HCT116 (cell line): ENCODE measurements at regions not wholly inside any gene's neighbourhood (a gene's known extent, or its start where the extent isn't known, plus 50 kb on each side); places are given as distances from the start of the nearest gene placed in this dataset.

Experiments used
- ATAC-seq: fragments of 200-7000 bp; cut with Tn5 transposase; 2 replicates; pipeline ENCODE4 v1.9.1; 2020; ENCODE audit warnings: mild to moderate bottlenecking, moderate library complexity
- BruUV-seq: library from RNA; stranded (reverse); fragments of 400-500 nt; replicated peaks from 2 replicates; lab custom pipeline; 2021; lab: Mats Ljungman, UMichigan
- CTCF ChIA-PET: fragments of 300-600 bp; sonication (Branson Sonifier 250); formaldehyde crosslinking; loops from one replicate; lab custom pipeline; 2021; ENCODE audit warnings: antibody characterized with exemption; lab: Charles Lee
- POLR2A ChIA-PET: fragments of 300-600, 350-600 bp; sonication (Branson Sonifier 250); formaldehyde crosslinking; loops from one replicate; lab custom pipeline; 2021; ENCODE audit warnings: antibody characterized with exemption; lab: Charles Lee
- RAD21 ChIA-PET, 2 experiments: fragments of 300-600 bp; sonication (Branson Sonifier 250); formaldehyde crosslinking; loops; one replicate each; lab custom pipeline; 2023; ENCODE audit warnings: low total read pairs in 2 of 2; ENCODE audit not compliant: uncharacterized antibody in 2 of 2, unreplicated experiment in 2 of 2, low non-redundant PET in 1 of 2; lab: Charles Lee
- DNase-seq: peaks from one replicate; pipeline ENCODE4 v3.0.0-alpha.2; 2010; ENCODE audit warnings: low read depth, low spot score
- H2AFZ ChIP-seq: fragments of 200-600 bp; shearing (Covaris generic), sonication (generic); 2 replicates; pipeline ENCODE4 v1.6.1; 2017; ENCODE audit warnings: low read depth, mixed run types, mixed read lengths, antibody characterized with exemption, low read length; ENCODE audit not compliant: poor library complexity, severe bottlenecking
- H3K27ac ChIP-seq: 2 replicates; pipeline ENCODE4 v1.5.1; 2012; ENCODE audit warnings: low read depth, low read length
- H3K27me3 ChIP-seq: fragments of 200-600 bp; sonication (generic); 2 replicates; pipeline ENCODE4 v1.6.1; 2016; ENCODE audit warnings: mixed run types, low read length, mixed read lengths; ENCODE audit not compliant: insufficient read depth
- H3K36me3 ChIP-seq, 2 experiments: fragments of 200-500 bp in 1 of 2; fragments of 200-600 bp in 1 of 2; sonication (Bioruptor generic) in 1 of 2; sonication (generic) in 1 of 2; 2 replicates each; pipeline versions ENCODE4 v1.5.1 to v1.6.1; 2014 to 2016; ENCODE audit warnings: low read length in 2 of 2, inconsistent platforms in 1 of 2, mixed read lengths in 1 of 2, mixed run types in 1 of 2; ENCODE audit not compliant: insufficient read depth in 2 of 2, control insufficient read depth in 1 of 2
- H3K4me1 ChIP-seq, 2 experiments: fragments of 200-600 bp in 1 of 2; sonication (generic) in 1 of 2; 2 replicates each; pipeline versions ENCODE4 v1.5.1 to v1.6.1; 2012 to 2017; ENCODE audit warnings: low read length in 2 of 2, inconsistent platforms in 1 of 2, mild to moderate bottlenecking in 1 of 2, mixed read lengths in 1 of 2, mixed run types in 1 of 2, moderate library complexity in 1 of 2; ENCODE audit not compliant: insufficient read depth in 2 of 2, control insufficient read depth in 1 of 2
- H3K4me2 ChIP-seq: fragments of 200-600 bp; sonication (generic); 2 replicates; pipeline ENCODE4 v1.6.1; 2017; ENCODE audit warnings: mixed run types, low read length, mixed read lengths
- H3K4me3 ChIP-seq, 2 experiments: fragments of 200-600 bp in 1 of 2; sonication (generic) in 1 of 2; replicated peaks in 1 of 2; 2 replicates each; pipeline ENCODE4 v1.5.1; 2011 to 2016; ENCODE audit warnings: low read length in 2 of 2, control low read depth in 1 of 2, low read depth in 1 of 2, mild to moderate bottlenecking in 1 of 2, mixed read lengths in 1 of 2, mixed run types in 1 of 2
- H3K79me2 ChIP-seq: fragments of 200-600 bp; sonication (generic); 2 replicates; pipeline ENCODE4 v1.6.1; 2017; ENCODE audit warnings: mild to moderate bottlenecking, mixed run types, low read length, moderate library complexity, mixed read lengths; ENCODE audit not compliant: insufficient read depth
- H3K9ac ChIP-seq: fragments of 200-600 bp; sonication (generic); 2 replicates; pipeline ENCODE4 v1.6.1; 2016; ENCODE audit warnings: low read length, mixed read lengths
- H3K9me2 ChIP-seq: fragments of 200-600 bp; sonication (generic), shearing (Covaris generic); 2 replicates; pipeline ENCODE4 v1.6.1; 2017; ENCODE audit warnings: mixed run types, mild to moderate bottlenecking, moderate library complexity; ENCODE audit not compliant: insufficient read depth
- H3K9me3 ChIP-seq, 2 experiments: fragments of 200-500 bp in 1 of 2; fragments of 200-600 bp in 1 of 2; sonication (Bioruptor generic) in 1 of 2; sonication (generic) in 1 of 2; 2 replicates each; pipeline ENCODE4 v1.6.1; 2014 to 2017; ENCODE audit warnings: low read length in 2 of 2, mixed read lengths in 2 of 2, inconsistent platforms in 1 of 2, low read depth in 1 of 2, mild to moderate bottlenecking in 1 of 2, mixed run types in 1 of 2, moderate library complexity in 1 of 2; ENCODE audit not compliant: control insufficient read depth in 1 of 2, insufficient read depth in 1 of 2
- H4K20me1 ChIP-seq: fragments of 200-600 bp; sonication (generic), shearing (Covaris generic); 2 replicates; pipeline ENCODE4 v1.6.1; 2017; ENCODE audit warnings: mixed run types, mild to moderate bottlenecking, moderate library complexity; ENCODE audit not compliant: insufficient read depth
- ATF3 ChIP-seq: IDR thresholded peaks from 2 replicates; pipeline ENCODE4 v1.6.1; 2012
- CEBPB ChIP-seq: IDR thresholded peaks from 2 replicates; pipeline ENCODE4 v1.6.1; 2012; ENCODE audit warnings: low read depth
- CTCF ChIP-seq, 3 experiments: fragments of 200-600 bp in 1 of 3; sonication (generic) in 1 of 3; IDR thresholded peaks in 2 of 3; conservative IDR thresholded peaks in 1 of 3; 2 replicates each; pipeline ENCODE4 v1.5.1; 2012 to 2017; ENCODE audit warnings: low read depth in 2 of 3, low read length in 2 of 3, antibody characterized with exemption in 1 of 3, borderline replicate concordance in 1 of 3, control low read depth in 1 of 3, mild to moderate bottlenecking in 1 of 3, mixed read lengths in 1 of 3, mixed run types in 1 of 3, moderate library complexity in 1 of 3; ENCODE audit not compliant: insufficient read depth in 1 of 3
- FOSL1 ChIP-seq: IDR thresholded peaks from 2 replicates; pipeline ENCODE4 v1.6.1; 2012; ENCODE audit warnings: low read depth
- POLR2A ChIP-seq: IDR thresholded peaks from 2 replicates; pipeline ENCODE4 v1.7.0; 2011; ENCODE audit warnings: borderline replicate concordance; ENCODE audit not compliant: insufficient read depth, insufficient read length; ENCODE audit errors: extremely low read depth
- POLR2AphosphoS5 ChIP-seq: IDR thresholded peaks from 2 replicates; pipeline ENCODE4 v1.6.1; 2011; ENCODE audit warnings: mild to moderate bottlenecking, low read depth, low read length, moderate library complexity
- RAD21 ChIP-seq: IDR thresholded peaks from 2 replicates; pipeline ENCODE4 v1.6.1; 2012; ENCODE audit warnings: low read depth, mild to moderate bottlenecking
- REST ChIP-seq: IDR thresholded peaks from 2 replicates; pipeline ENCODE4 v1.6.1; 2012; ENCODE audit warnings: low read depth
- SIN3A ChIP-seq: IDR thresholded peaks from 2 replicates; pipeline ENCODE4 v1.6.1; 2012; ENCODE audit warnings: low read depth
- SP1 ChIP-seq: IDR thresholded peaks from 2 replicates; pipeline ENCODE4 v1.6.1; 2012; ENCODE audit warnings: low read depth
- SRF ChIP-seq: IDR thresholded peaks from 2 replicates; pipeline ENCODE4 v1.6.1; 2012; ENCODE audit warnings: low read depth
- ZFX ChIP-seq: fragments of 450-650 bp; IDR thresholded peaks from 2 replicates; pipeline ENCODE4 v1.6.1; 2017
- ZNF274 ChIP-seq: fragments of 200-500 bp; sonication (Bioruptor generic); IDR thresholded peaks from 2 replicates; pipeline ENCODE4 v1.6.1; 2014; ENCODE audit warnings: mild to moderate bottlenecking, low read depth, low read length, inconsistent platforms
- intact Hi-C: fragments of 100-400 bp; cut with micrococcal nuclease; formaldehyde crosslinking; loops from 2 replicates; pipeline ENCODE4 v1.10.0; 2022

GRCh38 chrX:125952973-125953372 is 213.1 kb downstream of the DCAF12L2 start (continued):
- TF ChIP-seq FOSL1 (no peak), CEBPB (no peak), SP1 (no peak), CTCF (IDR thresholded peaks at IDR 0.05 in 2 of 3, conservative IDR thresholded peaks at IDR 0.05 in 1 of 3; ENCODE audit: borderline replicate concordance in 1 of 3, insufficient read depth in 1 of 3, low read depth in 2 of 3, low read length in 2 of 3) (no peak), ZFX (no peak), RAD21 (no peak)

- no peak overlapping the region for H3K9ac ChIP-seq
- H3K36me3 ChIP-seq: no peaks in the 10 kb centered on the region
- BruUV-seq: no TSS peak
- no peaks in the 10 kb centered on the region for H3K9me2 ChIP-seq
- ChIA-PET POLR2A (no interaction called here), RAD21 (no interaction called here), CTCF (no interaction called here)
- H3K27me3 ChIP-seq: no peaks in the 10 kb centered on the region
- no peak overlapping the region for H3K27ac ChIP-seq
- H4K20me1 ChIP-seq: no peaks in the 10 kb centered on the region
- ATAC-seq (no peak), DNase-seq (no peak)
- H3K4me3 ChIP-seq: no peak overlapping the region
- H3K4me1 ChIP-seq: no peaks in the 10 kb centered on the region
- H3K79me2 ChIP-seq: no peaks in the 10 kb centered on the region
- intact Hi-C loops: no loop called here
- no peaks in the 10 kb centered on the region for H3K9me3 ChIP-seq
- TF ChIP-seq SIN3A (no peak), ZNF274 (no peak)
- H3K4me2 ChIP-seq: no peak overlapping the region
- H2AFZ ChIP-seq: no peak overlapping the region
Measured at GRCh38 chrX:125953814-125954213, 212.3 kb downstream of the DCAF12L2 start.

GRCh38 chrX:125954236-125954635 is 211.9 kb downstream of the DCAF12L2 start:
- ChIA-PET RAD21 (no interaction called here), POLR2A (no interaction called here), CTCF (no interaction called here)
- BruUV-seq: no TSS peak
- Histone ChIP-seq H3K79me2 (no peaks in the 10 kb centered on the region), H3K27me3 (no peaks in the 10 kb centered on the region), H3K27ac (no peak overlapping the region), H3K4me3 (no peak overlapping the region), H3K9ac (no peak overlapping the region), H3K9me3 (no peaks in the 10 kb centered on the region), H3K4me1 (no peaks in the 10 kb centered on the region), H4K20me1 (no peaks in the 10 kb centered on the region), H2AFZ (no peak overlapping the region), H3K36me3 (no peaks in the 10 kb centered on the region), H3K4me2 (no peak overlapping the region), H3K9me2 (no peaks in the 10 kb centered on the region)
- ATAC-seq (no peak), DNase-seq (no peak)
- intact Hi-C loops: no loop called here
- TF ChIP-seq SRF (no peak), POLR2A (no peak), ATF3 (no peak), SP1 (no peak), REST (no peak), POLR2AphosphoS5 (no peak)
